ENCODE measurements at regions not wholly inside any gene's neighbourhood (a gene's known extent, or its start where the extent isn't known, plus 50 kb on each side); places are given as distances from the start of the nearest gene placed in this dataset.
"Not testable (repeated sequence)": the region's sequence is repeated elsewhere in the genome, so short reads cannot be mapped to it uniquely, and the experiment has no call there.

- DNase-seq (ENCODE audit: low spot score): no peak
- no peak overlapping the region for H3K4me3 ChIP-seq
- TF ChIP-seq, protein P1, sequence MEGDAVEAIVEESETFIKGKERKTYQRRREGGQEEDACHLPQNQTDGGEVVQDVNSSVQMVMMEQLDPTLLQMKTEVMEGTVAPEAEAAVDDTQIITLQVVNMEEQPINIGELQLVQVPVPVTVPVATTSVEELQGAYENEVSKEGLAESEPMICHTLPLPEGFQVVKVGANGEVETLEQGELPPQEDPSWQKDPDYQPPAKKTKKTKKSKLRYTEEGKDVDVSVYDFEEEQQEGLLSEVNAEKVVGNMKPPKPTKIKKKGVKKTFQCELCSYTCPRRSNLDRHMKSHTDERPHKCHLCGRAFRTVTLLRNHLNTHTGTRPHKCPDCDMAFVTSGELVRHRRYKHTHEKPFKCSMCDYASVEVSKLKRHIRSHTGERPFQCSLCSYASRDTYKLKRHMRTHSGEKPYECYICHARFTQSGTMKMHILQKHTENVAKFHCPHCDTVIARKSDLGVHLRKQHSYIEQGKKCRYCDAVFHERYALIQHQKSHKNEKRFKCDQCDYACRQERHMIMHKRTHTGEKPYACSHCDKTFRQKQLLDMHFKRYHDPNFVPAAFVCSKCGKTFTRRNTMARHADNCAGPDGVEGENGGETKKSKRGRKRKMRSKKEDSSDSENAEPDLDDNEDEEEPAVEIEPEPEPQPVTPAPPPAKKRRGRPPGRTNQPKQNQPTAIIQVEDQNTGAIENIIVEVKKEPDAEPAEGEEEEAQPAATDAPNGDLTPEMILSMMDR (IDR thresholded peaks at IDR 0.05): no peak
- H3K27ac ChIP-seq: no peak overlapping the region
Measured at GRCh38 chr6:890995-891394, 198.1 kb upstream of the EXOC2 start.

GRCh38 chr6:890201-890600 lies 197.3 kb upstream of the EXOC2 start:
- Histone ChIP-seq H3K27ac (no peak overlapping the region), H3K4me3 (no peak overlapping the region)
- DNase-seq (ENCODE audit: low spot score): no peak
- TF ChIP-seq, protein P1 (IDR thresholded peaks at IDR 0.05): no peak

DNA sequence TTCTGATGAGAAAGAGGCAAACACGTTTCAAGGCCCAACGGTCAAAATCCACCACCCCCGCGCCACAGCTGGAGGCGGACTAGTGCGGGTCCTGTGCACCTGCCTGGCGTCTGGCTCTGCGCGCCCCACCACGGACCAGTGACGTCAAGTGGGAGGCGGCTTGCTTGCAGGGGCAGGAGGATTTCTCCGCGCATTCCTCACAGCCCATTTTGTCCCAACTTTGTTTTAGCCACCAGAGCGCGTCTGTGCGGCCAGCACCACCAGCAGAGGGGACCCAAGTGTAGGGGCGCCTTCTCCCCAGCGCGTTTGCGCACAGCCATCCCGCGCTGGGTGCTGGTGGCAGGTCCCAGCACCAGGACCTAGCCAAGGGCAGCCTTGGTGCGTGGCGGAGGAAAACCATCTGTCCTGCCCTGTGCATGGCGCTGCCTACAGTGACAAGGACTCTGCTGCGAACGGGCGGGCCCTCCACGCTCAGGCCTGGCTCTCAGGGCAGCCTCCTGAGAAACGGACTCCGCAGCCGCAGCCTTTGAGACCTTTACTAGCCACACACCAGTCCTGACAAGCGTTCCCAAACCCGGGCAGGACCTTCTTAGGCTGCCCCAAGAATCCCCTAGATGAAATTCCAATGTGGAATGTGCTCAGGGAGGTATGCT lies 194.8 kb upstream of the EXOC2 start:
- DNase-seq (ENCODE audit: low spot score): no peak
- TF ChIP-seq, protein P1 (IDR thresholded peaks at IDR 0.05): no peak

GRCh38 chr6:886116-886515 lies 193.2 kb upstream of the EXOC2 start:
- not testable (repeated sequence) for H3K27ac ChIP-seq; H3K4me3 ChIP-seq; DNase-seq (ENCODE audit: low spot score)

More for the DNA sequence above, 194.8 kb upstream of the EXOC2 start:
- H3K27ac ChIP-seq: no peak overlapping the region
- H3K4me3 ChIP-seq: no peak overlapping the region

- Histone ChIP-seq H3K27ac (no peak overlapping the region), H3K4me3 (no peak overlapping the region)
- DNase-seq (ENCODE audit: low spot score): no peak
- TF ChIP-seq, protein P1 (IDR thresholded peaks at IDR 0.05): no peak
Measured at GRCh38 chr6:885051-885590, 192.2 kb upstream of the EXOC2 start.

- no peak for DNase-seq (ENCODE audit: low spot score)
- no peak overlapping the region for H3K27ac ChIP-seq
- TF ChIP-seq, protein P1 (IDR thresholded peaks at IDR 0.05): no peak
- H3K4me3 ChIP-seq: no peak overlapping the region
Measured at GRCh38 chr6:884570-884969, 191.6 kb upstream of the EXOC2 start.

DNA sequence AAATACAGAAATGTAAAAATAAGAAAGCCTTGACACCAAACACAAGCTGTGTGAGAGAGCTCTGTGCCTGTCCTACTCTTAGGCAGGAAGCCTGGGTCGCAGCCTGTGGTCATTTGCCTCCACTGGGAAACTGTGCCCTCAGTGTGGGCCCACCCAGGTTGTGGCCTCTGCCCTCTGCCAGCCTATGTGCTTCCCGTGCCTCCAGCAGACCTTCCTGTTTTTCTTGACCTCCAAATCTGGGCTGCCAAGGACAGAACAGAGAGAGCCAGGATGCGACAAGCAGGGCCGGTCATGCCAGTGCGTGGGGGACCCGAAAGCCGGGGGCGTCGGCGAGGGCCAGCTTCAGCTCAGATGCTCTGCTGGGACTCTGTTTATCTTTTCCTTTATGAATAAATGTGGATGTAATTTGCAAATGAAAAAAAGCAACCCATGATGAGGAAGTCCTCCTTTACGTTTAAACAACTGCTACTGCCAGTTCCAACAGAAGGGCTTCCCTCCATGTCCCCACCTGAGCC lies 189.2 kb upstream of the EXOC2 start:
- Histone ChIP-seq H3K4me3 (no peak overlapping the region), H3K27ac (no peak overlapping the region)
- no peak for DNase-seq (ENCODE audit: low spot score)
- TF ChIP-seq, protein P1 (IDR thresholded peaks at IDR 0.05): no peak
